ENCODE measurements at regions not wholly inside any gene's neighbourhood (a gene's known extent, or its start where the extent isn't known, plus 50 kb on each side); places are given as distances from the start of the nearest gene placed in this dataset.

DNA sequence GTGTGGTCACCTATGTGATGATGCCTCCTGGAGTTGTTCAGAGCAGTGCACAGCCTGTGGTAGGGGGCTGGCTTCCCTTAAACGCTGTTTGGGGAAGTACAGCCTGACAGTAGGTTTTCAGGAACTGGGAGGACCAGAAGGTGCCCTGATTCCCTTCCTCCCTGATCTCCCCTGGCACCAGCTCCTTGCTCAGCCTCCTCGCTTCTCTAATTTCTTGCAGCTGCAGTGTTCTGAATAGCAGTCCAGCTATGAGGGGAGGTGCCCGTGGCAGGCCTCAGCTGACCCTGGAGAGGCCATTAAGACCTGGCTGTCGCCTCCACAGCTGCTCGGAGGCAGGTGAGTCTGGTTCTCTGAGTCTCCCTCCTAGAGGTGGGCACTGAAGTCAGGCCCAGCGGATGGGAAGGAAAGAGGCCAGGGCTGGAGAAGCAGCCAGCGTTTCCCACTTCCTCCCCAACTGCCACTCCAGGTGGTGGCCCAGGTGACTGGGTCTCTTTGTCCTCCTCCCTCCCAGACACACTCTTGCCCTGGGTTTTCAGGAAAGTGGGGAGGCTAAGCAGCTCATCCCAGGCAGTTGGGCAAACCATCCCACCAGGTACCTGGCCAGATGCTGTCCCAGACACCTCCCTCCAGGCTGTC is 52.0 kb upstream of the RPL11 start:
- no peak for DNase-seq (ENCODE audit: low read depth, low spot score)

DNA sequence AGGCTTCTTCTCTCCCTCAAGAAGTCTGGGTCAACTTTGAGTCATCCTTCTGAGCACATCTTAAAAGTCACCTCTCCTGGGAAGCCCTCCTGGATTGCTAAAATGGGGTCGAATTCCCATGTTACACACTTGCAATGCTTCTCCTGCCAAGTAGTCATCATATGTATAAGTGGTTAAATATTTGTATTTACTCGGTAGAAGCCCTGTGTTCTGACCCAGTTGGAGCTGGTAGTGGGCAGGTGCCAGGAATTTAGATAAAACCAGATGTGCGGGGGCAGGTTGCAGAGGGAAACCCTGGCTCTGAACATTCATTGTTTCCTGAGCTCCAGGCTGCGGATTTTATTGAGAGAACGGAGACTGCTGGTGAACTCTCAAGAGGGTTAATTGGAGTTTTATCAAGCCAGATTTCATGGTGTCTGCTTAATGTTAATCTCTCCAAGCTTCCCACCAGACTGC is 52.8 kb upstream of the RPL11 start:
- no peak for DNase-seq (ENCODE audit: low read depth, low spot score)

DNA sequence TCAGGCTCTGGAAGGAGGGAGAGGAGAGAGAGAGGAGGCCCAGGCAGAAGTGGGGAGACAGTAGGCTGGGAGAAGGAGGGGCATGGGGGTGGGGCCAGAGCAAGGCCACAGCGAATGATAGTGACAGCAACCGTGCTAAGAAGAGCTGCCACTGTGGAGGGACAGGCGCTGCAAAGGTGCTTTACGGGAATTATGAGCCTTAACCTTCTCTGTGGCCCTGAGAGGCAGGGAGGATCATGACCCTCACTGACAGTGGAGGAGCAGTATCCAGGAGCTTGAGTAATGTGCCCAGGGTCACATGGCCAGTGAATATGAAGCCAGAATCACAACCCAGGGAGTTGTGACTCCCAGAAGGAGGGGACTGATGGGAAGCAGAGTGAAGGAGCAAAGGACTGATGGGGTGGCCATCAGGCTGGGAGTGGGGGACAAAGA is 53.4 kb upstream of the RPL11 start:
- DNase-seq (ENCODE audit: low read depth, low spot score), result no peak

DNA sequence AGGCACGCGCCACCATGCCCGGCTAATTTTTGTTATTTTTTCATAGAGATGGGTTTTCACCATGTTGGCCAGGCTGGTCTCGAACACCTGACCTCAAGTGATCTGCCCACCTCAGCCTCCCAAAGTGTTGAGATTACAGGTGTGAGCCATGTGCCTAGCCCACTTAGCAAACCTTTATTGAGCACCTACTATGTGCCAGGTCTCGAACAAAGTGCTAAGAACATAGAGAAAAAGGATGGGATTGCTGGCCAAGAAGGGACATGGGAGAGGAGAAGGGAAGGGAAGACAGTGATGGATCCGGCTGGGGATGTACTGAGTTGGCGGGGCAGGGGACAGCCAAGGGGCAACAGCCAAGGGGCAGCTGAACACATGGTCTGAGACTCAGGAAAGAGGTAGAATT is 55.6 kb upstream of the RPL11 start:
- no peak for DNase-seq (ENCODE audit: low read depth, low spot score)

DNA sequence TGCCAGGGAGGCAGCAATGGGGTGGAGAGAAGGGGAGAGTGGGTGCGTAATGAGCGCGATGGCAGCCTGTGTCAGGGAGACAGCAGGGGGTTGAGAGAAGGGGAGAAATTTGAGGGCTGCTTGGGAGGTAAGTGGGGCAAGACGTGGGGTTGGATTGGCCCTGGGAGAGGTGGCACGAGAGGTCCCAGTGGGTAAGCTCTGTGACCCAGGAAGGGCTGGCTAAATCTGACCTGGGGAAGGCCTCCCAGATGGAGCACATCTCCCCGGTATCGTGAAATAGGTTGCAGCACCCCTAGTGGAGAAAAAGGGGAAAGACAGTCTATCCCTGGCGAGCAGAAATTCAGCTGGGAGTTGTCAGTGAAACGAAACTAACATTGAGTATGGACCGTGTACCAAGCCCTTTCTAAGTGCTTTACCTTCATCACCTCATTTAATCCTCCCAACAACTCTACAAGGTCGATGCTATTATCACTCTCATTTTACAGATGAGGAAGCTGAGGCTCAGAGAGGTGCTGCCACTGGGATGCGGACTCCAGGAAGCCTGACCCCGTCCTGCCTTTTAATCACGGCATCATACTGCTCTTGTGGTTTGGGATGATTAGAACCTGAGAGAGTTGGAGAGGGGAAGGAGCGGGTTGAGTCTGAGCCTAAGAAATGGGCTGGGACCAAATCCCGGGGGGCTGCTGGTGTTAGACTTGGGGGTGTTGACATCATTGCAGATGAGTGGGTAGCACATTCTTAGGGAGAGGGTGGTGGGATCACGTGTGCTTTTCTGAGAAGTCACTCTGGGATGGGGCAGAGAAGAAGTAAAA is 56.6 kb upstream of the RPL11 start:
- no peak for DNase-seq (ENCODE audit: low read depth, low spot score)

DNA sequence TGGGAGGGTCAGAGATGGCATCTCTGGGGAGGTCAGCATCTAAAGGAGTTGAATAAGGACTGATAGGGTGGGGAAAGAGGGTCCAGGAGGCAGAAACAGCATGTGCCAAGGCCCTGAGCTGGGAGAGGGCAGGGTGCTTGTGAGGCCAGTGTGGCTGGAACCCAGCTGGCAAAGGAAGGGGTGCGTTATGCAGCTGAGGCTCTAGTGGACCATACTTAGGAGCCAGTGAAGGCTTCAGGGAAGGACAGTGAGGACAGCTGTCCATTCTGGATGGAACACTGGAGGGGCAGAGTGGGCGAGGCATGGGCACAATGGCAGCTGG is 57.1 kb upstream of the RPL11 start:
- no peak for DNase-seq (ENCODE audit: low read depth, low spot score)

DNA sequence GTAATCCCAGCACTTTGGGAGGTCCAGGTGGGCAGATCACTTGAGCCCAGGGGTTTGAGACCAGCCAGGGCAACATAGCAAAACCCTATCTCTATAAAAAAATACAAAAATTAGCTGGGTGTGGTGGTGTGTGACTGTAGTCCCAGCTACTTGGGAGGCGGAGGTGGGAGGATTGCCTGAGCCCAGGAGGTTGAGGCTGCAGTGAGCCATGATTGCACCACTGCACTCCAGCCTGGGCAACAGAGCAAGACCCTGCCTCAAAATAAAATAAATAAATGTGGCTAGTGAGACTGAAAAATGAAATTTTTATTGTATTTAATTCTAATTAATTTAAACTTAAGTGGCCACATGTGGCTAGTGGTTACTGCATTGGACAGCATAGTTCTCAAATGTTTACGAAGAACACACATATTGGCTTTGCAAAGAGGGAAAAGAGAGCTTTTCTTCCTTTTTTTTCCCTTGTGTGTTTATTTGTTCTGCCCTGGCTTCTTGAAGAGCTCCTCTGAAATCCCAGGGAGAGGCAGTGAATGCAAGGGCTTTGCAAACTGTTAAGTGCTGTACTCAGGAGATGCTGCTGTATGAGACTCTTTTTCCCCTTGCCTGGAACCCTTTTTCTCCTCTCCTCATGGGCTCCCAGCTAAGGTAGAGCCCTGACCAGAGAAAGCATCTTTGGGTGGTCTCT is 59.0 kb upstream of the RPL11 start:
- DNase-seq (ENCODE audit: low read depth, low spot score), result no peak

DNA sequence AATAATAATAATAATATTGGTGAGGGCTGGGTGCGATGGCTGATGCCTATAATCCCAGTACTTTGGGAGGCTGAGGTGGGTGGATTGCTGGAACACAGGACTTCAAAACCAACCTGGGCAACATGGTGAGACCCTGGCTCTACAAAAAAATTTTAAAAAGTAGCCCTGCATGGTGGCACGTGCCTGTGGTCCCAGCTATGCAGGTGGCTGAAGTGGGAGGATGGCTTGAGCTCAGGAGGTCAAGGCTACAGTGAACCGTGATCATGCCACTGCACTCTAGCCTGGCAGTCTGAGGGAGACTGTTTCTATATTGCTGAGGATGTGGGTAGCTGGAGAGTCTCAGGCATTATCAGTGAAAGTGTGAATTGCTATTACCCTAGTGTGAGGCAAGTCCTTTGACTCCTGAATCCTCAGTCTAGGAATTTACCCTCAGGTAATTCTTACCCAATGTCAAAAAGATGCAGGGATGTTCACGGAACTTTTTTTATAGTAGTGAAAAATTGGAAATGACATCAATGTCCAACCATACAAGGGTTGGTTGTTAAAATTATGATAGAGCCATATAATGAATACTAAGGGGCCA is 61.8 kb upstream of the RPL11 start:
- DNase-seq (ENCODE audit: low read depth, low spot score), result no peak

DNA sequence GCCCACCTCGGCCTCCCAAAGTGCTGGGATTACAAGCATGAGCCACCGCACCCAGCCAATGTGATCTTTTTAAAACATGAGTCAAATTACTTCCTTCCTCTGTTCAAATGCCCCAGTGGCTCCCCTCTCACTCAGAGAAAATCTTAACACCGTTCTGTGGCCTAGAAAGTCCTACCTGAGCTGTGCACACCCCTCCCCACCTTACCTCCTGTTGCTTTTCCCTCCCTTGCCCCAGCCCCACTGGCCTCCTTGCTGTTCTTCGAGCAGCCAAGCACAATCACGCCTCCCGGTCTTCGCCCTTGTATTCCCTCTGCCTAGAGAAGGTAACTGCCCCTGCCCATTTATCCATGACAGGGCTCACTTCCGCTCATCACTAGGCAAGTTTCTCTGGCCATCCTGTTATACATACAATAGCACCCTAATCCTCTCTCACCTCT is 62.6 kb upstream of the RPL11 start:
- no peak for DNase-seq (ENCODE audit: low read depth, low spot score)

DNA sequence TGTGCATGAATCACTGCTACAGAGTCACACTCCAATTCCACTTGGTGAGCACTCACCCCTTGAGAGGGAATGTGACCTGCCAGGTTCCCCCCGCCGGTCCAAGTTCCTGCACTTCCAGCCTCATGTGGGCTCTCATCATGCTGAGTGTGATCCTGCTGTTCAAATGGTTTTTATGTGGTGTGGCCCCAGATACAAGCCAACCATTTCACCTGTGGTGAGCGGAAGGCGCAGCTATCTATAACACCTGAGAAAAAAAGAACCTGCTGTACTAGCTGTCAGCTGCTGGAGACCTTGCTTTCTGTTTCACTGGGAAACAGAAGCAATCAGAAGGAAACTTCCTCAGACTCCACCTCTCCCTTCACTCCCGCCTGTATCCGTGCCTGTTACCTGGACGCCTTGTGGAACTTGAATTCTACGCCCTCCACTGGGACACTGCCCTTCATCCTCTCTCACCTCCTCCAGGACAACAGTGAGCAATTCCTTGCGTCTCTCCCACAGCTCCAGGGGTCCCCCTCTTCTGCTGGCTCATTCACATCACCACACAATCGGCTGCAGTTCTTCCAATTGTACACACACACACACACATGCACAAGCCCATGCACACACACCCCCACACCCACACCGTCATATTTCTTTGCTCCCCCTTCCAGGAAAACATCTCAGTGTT is 64.4 kb upstream of the RPL11 start:
- no peak for DNase-seq (ENCODE audit: low read depth, low spot score)

DNA sequence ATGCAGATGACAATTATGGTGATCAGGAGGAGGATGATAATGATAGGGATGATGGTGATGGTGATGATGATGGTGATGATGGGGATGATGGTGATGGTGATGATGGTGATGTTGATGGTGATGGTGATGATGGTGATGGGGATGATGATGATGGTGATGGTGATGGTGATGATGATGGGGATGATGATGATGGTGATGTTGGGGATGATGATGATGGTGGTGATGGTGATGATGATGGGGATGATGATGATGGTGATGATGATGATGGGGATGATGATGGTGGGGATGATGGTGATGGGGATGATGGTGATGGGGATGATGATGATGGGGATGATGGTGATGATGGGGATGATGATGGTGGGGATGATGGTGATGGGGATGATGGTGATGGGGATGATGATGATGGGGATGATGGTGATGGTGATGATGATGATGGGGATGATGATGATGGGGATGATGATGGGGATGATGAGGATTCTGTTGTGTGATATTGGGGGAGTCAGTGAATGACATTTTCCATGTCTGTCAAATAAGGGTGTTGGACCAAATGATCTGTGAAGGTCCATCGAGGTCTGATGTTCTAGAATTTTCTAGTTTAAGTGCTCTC is 65.6 kb upstream of the RPL11 start:
- no peak for DNase-seq (ENCODE audit: low read depth, low spot score)

DNA sequence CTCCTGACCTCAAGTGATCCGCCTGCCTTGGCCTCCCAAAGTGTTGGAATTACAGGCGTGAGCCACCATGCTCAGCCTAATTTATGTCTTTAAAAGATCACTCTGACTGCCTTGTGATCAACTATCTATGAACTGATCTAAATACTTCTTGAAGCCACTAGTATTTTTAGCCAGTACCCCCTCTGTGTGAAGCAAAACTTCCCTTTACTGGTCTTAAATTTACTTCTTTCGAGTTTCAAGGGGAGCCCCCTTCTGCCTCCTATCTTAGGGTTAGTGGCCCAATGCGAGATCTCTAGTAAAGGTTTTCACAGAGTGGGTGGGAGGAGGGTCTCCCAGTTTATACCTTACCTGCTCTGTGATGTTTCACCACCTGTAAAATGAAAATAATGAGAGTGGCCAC is 66.1 kb upstream of the RPL11 start:
- no peak for DNase-seq (ENCODE audit: low read depth, low spot score)

DNA sequence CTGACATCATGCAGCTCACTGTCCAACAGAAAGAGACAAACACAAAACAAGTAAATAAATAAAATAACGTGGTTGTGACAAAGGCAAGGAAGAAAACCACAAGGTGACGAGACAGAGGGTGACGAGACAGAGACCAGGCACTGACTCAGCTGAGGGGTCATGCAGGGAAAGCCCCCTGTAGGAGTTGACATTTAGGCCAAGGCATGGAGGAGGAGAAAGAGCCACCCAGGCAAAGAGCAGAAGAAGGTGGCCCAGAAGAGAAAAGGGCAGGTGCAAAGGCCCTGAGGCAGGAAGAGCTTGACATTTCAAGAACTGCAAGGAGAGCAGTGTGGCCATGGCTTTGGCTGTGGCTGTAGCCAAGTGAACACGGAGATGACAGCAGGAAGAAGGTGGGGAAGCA is 65.1 kb upstream of the ID3 start:
- peak; percentile 28 for DNase-seq (ENCODE audit: low read depth, low spot score)

DNA sequence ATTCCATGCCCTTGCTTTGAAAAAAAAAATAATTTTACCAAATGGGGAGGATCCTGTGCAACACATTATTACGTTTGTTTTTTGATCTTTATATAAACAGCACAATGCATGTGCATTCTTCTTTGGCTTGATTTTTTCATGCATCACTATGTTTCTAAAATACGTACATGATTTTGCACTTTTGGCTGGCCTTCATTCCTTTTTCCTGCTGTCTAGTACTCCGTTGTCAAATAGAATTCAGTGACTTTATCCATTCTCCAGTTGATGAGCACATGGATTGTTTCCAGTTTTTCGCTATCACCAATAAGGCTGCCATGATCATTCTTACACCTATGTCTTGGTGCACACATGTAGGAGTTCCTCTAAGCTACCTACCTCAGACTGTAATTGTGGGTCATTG is 63.0 kb upstream of the ID3 start:
- DNase-seq (ENCODE audit: low read depth, low spot score), result no peak

DNA sequence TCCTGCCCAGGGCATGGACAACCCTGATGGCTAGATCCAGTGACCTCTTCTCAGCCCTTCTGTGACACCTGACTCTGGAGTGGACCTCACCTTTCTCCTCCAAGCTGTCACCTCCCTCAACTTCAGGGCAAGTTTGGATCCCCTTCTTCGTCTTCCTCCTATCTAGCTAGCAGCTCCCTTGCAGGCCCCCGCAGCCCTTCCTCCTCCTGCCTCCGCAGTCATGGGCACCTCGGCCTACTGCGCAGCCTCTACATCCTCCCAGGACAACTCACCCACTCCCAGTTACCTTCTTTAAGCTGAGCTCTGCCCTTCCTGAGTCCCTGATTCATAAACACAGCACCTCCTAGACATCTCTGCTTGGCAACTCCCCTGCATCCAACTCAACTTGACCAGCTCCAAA is 61.3 kb upstream of the ID3 start:
- no peak for DNase-seq (ENCODE audit: low read depth, low spot score)

DNA sequence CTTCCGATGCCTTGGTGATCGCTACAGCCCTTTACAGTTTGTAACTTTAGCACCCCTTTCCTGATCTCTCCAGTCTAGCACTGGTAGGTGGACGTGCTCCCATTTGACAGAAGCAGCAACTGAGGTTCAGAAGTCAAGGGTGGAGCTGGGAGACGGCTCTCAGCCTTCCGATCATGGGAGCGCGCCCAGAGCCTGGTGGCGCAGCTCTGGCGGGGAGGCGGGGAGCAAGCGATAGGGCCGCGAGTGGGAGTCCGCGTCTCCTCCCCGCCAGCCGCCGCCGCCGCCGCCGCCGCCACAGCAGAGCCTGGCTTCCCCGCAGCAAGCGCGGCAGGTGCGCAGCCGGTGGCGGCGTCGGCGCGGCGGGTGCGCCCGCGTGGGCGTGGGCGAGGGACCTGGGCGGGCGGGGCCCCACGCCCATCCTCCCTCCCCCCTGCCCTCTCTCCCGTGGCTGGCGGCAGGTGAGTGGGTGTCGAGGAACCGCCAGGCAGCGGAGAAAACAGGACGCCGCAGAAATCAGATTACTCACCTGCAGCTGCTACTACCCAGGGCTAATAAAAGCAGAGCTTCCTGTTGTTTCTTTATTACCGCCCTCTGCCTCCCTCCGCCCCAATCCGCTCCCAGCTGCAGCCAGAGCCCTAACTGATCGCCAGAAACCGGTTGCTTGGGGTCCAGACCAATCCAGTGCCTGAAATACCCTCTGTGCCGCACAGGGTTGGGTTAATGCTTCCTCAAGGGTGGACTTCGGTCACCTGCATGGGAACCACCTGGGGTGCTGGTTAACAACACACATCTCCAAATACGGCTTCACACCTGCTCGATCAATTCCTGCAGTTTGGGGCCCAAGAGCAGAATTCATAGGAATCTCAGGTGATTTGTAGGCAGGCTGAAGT is 60.2 kb upstream of the ID3 start:
- DNase-seq (ENCODE audit: low read depth, low spot score), result peak; percentile 67

DNA sequence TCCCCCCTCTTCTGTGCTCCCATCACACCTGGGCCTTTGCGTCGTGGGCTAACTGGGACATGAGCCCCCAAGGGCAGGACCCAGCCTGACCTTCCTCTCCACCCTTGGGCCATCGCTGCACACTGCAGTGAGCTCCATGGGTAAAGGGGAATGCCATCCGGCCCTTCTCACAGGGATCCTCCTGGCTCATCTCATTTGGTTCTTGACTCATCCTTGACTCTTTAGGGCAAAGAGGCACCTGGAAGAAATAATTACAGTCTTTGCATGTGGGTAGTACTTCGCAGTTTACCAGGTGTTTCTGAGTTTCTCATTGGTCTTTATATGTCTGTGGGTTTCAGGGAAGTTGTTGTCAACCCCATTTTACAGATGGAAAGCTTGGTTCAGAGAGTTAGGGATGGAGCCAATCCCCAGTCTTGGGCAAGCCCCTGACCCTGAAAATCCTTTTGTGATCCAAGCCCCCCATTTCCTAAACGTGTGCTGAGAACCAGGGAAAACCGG is 59.3 kb upstream of the ID3 start:
- DNase-seq (ENCODE audit: low read depth, low spot score), result no peak

DNA sequence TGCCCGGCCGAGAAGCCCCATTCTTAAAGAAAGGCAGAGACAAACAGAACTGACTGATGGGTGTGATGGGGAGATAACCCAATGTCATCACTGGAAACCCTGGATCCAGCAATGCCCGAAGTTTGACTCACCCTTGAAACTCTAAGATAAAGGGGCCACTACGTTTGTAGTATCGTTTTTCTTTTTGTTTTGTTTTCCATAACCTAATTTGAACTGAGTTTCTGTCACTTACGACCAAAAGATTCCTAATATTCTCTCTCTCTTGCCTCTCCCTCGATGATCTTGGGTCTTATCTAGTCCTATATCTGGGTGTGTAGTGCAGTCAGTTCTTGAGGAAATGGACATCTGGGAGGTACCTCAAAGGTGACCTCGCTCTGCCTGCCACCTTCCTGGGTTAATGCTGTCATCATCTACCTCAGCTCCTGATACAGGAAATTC is 57.8 kb upstream of the ID3 start:
- DNase-seq (ENCODE audit: low read depth, low spot score), result no peak

DNA sequence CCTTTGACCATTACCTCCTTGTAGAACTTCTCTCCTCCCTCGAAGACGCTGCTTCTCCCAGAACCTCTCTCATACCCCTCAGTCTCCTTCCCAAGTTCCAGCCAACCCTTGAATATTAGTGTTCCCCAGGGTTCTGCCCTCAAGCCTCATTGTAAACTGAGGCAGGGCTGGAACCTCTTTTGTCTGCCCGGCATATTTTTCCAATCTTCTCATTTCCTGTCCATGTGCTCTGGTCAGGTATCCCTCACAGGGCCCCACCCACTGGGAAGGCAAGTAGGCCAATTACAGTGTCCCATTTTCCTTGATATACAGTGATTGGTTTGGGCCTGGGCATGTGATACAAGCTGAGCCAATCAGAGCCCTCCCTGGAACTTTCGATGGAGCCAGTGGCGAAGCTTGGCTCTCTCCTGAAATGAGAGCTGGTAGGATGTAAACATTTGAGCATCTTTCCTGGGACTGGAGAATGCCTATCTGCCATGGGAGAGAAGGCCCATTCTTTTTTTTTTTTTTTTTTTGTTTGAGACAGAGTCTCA is 57.1 kb upstream of the ID3 start:
- DNase-seq (ENCODE audit: low read depth, low spot score), result no peak

DNA sequence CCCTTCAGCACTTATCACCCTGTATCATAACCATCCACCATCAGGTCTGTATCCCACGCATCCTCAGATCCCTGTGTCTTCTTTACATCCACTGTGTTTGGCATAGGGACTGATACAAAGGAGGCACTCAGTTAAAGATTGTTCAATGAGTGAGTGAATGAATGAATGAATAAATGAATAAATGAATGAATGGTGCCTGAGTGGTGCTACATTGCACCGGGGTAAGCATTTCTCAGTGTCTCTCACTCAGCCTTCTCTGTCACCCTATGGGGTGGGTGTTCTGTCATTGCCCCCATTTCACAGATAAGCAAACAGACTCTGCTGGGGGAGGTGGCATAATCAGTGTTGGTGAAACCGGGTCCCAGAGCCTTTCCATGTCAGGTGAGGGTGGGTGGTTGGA is 56.6 kb upstream of the ID3 start:
- no peak for DNase-seq (ENCODE audit: low read depth, low spot score)

Data from activated naive CD8-positive, alpha-beta T cell treated with anti-CD3 and anti-CD28 coated beads, Interleukin-2, amount 50 U/mL, for 16 hours (primary cell).